ENCODE measurements at regions not wholly inside any gene's neighbourhood (a gene's known extent, or its start where the extent isn't known, plus 50 kb on each side); places are given as distances from the start of the nearest gene placed in this dataset.

DNA sequence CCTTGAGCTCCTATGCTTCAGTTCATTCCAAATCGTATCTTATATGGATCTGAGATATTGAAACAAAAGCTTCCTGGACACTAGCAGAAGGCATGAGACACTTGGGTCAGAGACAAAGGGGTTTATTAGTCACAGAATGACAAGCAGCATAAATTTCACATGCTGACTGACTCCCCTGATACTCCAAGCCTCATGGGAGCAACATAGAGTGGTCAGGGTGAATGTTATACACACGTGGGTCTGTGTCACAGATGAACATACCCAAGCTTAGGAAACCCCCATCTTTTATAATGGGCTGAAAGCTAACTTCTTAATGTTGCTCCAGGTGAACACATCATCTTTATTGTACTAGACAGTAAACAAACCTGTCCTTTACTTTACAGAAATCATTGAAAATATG is 599.9 kb upstream of the RGS18 start:
- no peak for TF ChIP-seq EZH2phosphoT487 (IDR thresholded peaks at IDR 0.05; ENCODE audit: low read depth)
- TF ChIP-seq, protein P1, sequence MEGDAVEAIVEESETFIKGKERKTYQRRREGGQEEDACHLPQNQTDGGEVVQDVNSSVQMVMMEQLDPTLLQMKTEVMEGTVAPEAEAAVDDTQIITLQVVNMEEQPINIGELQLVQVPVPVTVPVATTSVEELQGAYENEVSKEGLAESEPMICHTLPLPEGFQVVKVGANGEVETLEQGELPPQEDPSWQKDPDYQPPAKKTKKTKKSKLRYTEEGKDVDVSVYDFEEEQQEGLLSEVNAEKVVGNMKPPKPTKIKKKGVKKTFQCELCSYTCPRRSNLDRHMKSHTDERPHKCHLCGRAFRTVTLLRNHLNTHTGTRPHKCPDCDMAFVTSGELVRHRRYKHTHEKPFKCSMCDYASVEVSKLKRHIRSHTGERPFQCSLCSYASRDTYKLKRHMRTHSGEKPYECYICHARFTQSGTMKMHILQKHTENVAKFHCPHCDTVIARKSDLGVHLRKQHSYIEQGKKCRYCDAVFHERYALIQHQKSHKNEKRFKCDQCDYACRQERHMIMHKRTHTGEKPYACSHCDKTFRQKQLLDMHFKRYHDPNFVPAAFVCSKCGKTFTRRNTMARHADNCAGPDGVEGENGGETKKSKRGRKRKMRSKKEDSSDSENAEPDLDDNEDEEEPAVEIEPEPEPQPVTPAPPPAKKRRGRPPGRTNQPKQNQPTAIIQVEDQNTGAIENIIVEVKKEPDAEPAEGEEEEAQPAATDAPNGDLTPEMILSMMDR (IDR thresholded peaks at IDR 0.05; ENCODE audit: low read depth, low read length): no peak
